ENCODE measurements at regions not wholly inside any gene's neighbourhood (a gene's known extent, or its start where the extent isn't known, plus 50 kb on each side); places are given as distances from the start of the nearest gene placed in this dataset.

- intact Hi-C loops (cut with micrococcal nuclease) = no loop called here
Observed at GRCh38 chr12:19880076-19880475, 440.8 kb downstream of the AEBP2 start.

GRCh38 chr12:19880721-19881120 lies 441.4 kb downstream of the AEBP2 start:
- peaks cover 0 to 4% (median 2%) of the 10 kb centered on the region in 7 donors for H3K9me3 Mint-ChIP-seq
- intact Hi-C loops (cut with micrococcal nuclease) = no loop called here
- H3K4me1 Mint-ChIP-seq = peaks cover 15% of the 10 kb centered on the region

More at GRCh38 chr12:19880076-19880475, 440.8 kb downstream of the AEBP2 start:
- no peaks in the 10 kb centered on the region for H3K36me3 Mint-ChIP-seq
- Histone ChIP-seq H4K20me1 (ENCODE audit: insufficient read depth, low read length) (no peaks in the 10 kb centered on the region), H3K4me1 (ENCODE audit: control insufficient read depth in 1 of 2, insufficient read depth in 2 of 2, low read length in 2 of 2) (peaks cover 0 to 7% of the 10 kb centered on the region in 2 donors), H3K36me3 (replicated peaks in 1 of 2; ENCODE audit: control insufficient read depth in 1 of 2, insufficient read depth in 2 of 2, low read length in 2 of 2) (no peaks in the 10 kb centered on the region), H3K79me2 (ENCODE audit: insufficient read depth, low read length) (no peaks in the 10 kb centered on the region), H3K9ac (ENCODE audit: insufficient read depth, low read length, poor library complexity, severe bottlenecking) (no peak overlapping the region), H3K27me3 (ENCODE audit: control insufficient read depth in 2 of 2, insufficient read depth in 2 of 2, low read length in 2 of 2) (no peaks in the 10 kb centered on the region), H3K9me3 (replicated peaks in 1 of 2; ENCODE audit: control insufficient read depth in 1 of 2, insufficient read depth in 1 of 2, low read length in 2 of 2) (no peaks in the 10 kb centered on the region), H3K4me3 (replicated peaks in 1 of 3; ENCODE audit: low read depth in 2 of 3, low read length in 3 of 3) (no peak overlapping the region), H3K27ac (ENCODE audit: low read depth in 1 of 2, low read length in 2 of 2) (no peak overlapping the region), H3K4me2 (replicated peaks; ENCODE audit: extremely low read depth, low read length, poor library complexity, severe bottlenecking) (no peak overlapping the region), H2AFZ (ENCODE audit: insufficient read depth, low read depth, low read length, poor library complexity, severe bottlenecking) (no peak overlapping the region)
- DNase-seq = no peak
- no peaks in the 10 kb centered on the region for H3K27me3 Mint-ChIP-seq (ENCODE audit: low read depth in 3 of 3)
- no peak for TF ChIP-seq CTCF (IDR thresholded peaks at IDR 0.05)
- peaks cover 15% of the 10 kb centered on the region for H3K4me1 Mint-ChIP-seq
- H3K4me3 Mint-ChIP-seq = no peak overlapping the region
- H3K27ac Mint-ChIP-seq = no peak overlapping the region
- H3K9me3 Mint-ChIP-seq = peaks cover 0 to 4% (median 2%) of the 10 kb centered on the region in 7 donors

More at GRCh38 chr12:19880721-19881120, 441.4 kb downstream of the AEBP2 start:
- H4K20me1 ChIP-seq (ENCODE audit: insufficient read depth, low read length) = no peaks in the 10 kb centered on the region
- TF ChIP-seq CTCF (IDR thresholded peaks at IDR 0.05) = no peak
- no peak overlapping the region for H3K4me3 Mint-ChIP-seq
- no peak overlapping the region for H3K4me3 ChIP-seq (replicated peaks in 1 of 3; ENCODE audit: low read depth in 2 of 3, low read length in 3 of 3)
- no peak overlapping the region for H3K4me2 ChIP-seq (replicated peaks; ENCODE audit: extremely low read depth, low read length, poor library complexity, severe bottlenecking)
- no peak overlapping the region for H3K9ac ChIP-seq (ENCODE audit: insufficient read depth, low read length, poor library complexity, severe bottlenecking)
- peak overlapping the region in 1 of 7 donors; percentile 23 for H3K27ac Mint-ChIP-seq
- no peak overlapping the region for H2AFZ ChIP-seq (ENCODE audit: insufficient read depth, low read depth, low read length, poor library complexity, severe bottlenecking)
- no peaks in the 10 kb centered on the region for H3K36me3 ChIP-seq (replicated peaks in 1 of 2; ENCODE audit: control insufficient read depth in 1 of 2, insufficient read depth in 2 of 2, low read length in 2 of 2)
- no peaks in the 10 kb centered on the region for H3K27me3 Mint-ChIP-seq (ENCODE audit: low read depth in 3 of 3)
- no peaks in the 10 kb centered on the region for H3K27me3 ChIP-seq (ENCODE audit: control insufficient read depth in 2 of 2, insufficient read depth in 2 of 2, low read length in 2 of 2)
- no peaks in the 10 kb centered on the region for H3K79me2 ChIP-seq (ENCODE audit: insufficient read depth, low read length)
- peaks cover 0 to 7% of the 10 kb centered on the region in 2 donors for H3K4me1 ChIP-seq (ENCODE audit: control insufficient read depth in 1 of 2, insufficient read depth in 2 of 2, low read length in 2 of 2)
- DNase-seq = no peak
- H3K9me3 ChIP-seq (replicated peaks in 1 of 2; ENCODE audit: control insufficient read depth in 1 of 2, insufficient read depth in 1 of 2, low read length in 2 of 2) = no peaks in the 10 kb centered on the region
- H3K27ac ChIP-seq (ENCODE audit: low read depth in 1 of 2, low read length in 2 of 2) = no peak overlapping the region
- H3K36me3 Mint-ChIP-seq = no peaks in the 10 kb centered on the region
